ENCODE measurements at regions not wholly inside any gene's neighbourhood (a gene's known extent, or its start where the extent isn't known, plus 50 kb on each side); places are given as distances from the start of the nearest gene placed in this dataset.

- no peaks in the 10 kb centered on the region for H3K4me1 Mint-ChIP-seq (ENCODE audit: unreplicated experiment)
- no peaks in the 10 kb centered on the region for H3K36me3 Mint-ChIP-seq (ENCODE audit: low read depth, unreplicated experiment)
- no peak overlapping the region for H3K4me3 Mint-ChIP-seq (ENCODE audit: unreplicated experiment)
- H3K27ac Mint-ChIP-seq (ENCODE audit: unreplicated experiment): no peak overlapping the region
- H3K9me3 Mint-ChIP-seq (ENCODE audit: unreplicated experiment): no peaks in the 10 kb centered on the region
- H3K27me3 Mint-ChIP-seq (ENCODE audit: unreplicated experiment): peaks cover 2% of the 10 kb centered on the region
- TF ChIP-seq, protein P1, sequence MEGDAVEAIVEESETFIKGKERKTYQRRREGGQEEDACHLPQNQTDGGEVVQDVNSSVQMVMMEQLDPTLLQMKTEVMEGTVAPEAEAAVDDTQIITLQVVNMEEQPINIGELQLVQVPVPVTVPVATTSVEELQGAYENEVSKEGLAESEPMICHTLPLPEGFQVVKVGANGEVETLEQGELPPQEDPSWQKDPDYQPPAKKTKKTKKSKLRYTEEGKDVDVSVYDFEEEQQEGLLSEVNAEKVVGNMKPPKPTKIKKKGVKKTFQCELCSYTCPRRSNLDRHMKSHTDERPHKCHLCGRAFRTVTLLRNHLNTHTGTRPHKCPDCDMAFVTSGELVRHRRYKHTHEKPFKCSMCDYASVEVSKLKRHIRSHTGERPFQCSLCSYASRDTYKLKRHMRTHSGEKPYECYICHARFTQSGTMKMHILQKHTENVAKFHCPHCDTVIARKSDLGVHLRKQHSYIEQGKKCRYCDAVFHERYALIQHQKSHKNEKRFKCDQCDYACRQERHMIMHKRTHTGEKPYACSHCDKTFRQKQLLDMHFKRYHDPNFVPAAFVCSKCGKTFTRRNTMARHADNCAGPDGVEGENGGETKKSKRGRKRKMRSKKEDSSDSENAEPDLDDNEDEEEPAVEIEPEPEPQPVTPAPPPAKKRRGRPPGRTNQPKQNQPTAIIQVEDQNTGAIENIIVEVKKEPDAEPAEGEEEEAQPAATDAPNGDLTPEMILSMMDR (IDR thresholded peaks at IDR 0.05; ENCODE audit: unreplicated experiment): no peak
- no peak for DNase-seq (ENCODE audit: low spot score)
Observed at GRCh38 chr7:121810831-121811672, 61.9 kb upstream of the PTPRZ1 start.

- Mint-ChIP-seq H3K9me3 (ENCODE audit: unreplicated experiment) (no peaks in the 10 kb centered on the region), H3K4me3 (ENCODE audit: unreplicated experiment) (no peak overlapping the region), H3K4me1 (ENCODE audit: unreplicated experiment) (no peaks in the 10 kb centered on the region), H3K27me3 (ENCODE audit: unreplicated experiment) (peaks cover 2% of the 10 kb centered on the region), H3K36me3 (ENCODE audit: low read depth, unreplicated experiment) (no peaks in the 10 kb centered on the region), H3K27ac (ENCODE audit: unreplicated experiment) (no peak overlapping the region)
- TF ChIP-seq, protein P1 (IDR thresholded peaks at IDR 0.05; ENCODE audit: unreplicated experiment): no peak
- DNase-seq (ENCODE audit: low spot score): no peak
Observed at GRCh38 chr7:121807078-121807477, 65.9 kb upstream of the PTPRZ1 start.

GRCh38 chr7:121803039-121803438, 69.9 kb upstream of the PTPRZ1 start:
- no peak for DNase-seq (ENCODE audit: low spot score)
- peaks cover 2% of the 10 kb centered on the region for H3K27me3 Mint-ChIP-seq (ENCODE audit: unreplicated experiment)
- H3K4me3 Mint-ChIP-seq (ENCODE audit: unreplicated experiment): no peak overlapping the region
- TF ChIP-seq, protein P1 (IDR thresholded peaks at IDR 0.05; ENCODE audit: unreplicated experiment): no peak
- H3K4me1 Mint-ChIP-seq (ENCODE audit: unreplicated experiment): peaks cover 8% of the 10 kb centered on the region
- H3K36me3 Mint-ChIP-seq (ENCODE audit: low read depth, unreplicated experiment): no peaks in the 10 kb centered on the region
- H3K9me3 Mint-ChIP-seq (ENCODE audit: unreplicated experiment): no peaks in the 10 kb centered on the region
- no peak overlapping the region for H3K27ac Mint-ChIP-seq (ENCODE audit: unreplicated experiment)

GRCh38 chr7:121800916-121801675, 71.9 kb upstream of the PTPRZ1 start:
- no peaks in the 10 kb centered on the region for H3K27me3 Mint-ChIP-seq (ENCODE audit: unreplicated experiment)
- H3K36me3 Mint-ChIP-seq (ENCODE audit: low read depth, unreplicated experiment): no peaks in the 10 kb centered on the region
- DNase-seq (ENCODE audit: low spot score): no peak
- H3K4me1 Mint-ChIP-seq (ENCODE audit: unreplicated experiment): peaks cover 8% of the 10 kb centered on the region
- TF ChIP-seq, protein P1 (IDR thresholded peaks at IDR 0.05; ENCODE audit: unreplicated experiment): no peak
- no peak overlapping the region for H3K27ac Mint-ChIP-seq (ENCODE audit: unreplicated experiment)
- H3K9me3 Mint-ChIP-seq (ENCODE audit: unreplicated experiment): no peaks in the 10 kb centered on the region
- H3K4me3 Mint-ChIP-seq (ENCODE audit: unreplicated experiment): no peak overlapping the region

DNA sequence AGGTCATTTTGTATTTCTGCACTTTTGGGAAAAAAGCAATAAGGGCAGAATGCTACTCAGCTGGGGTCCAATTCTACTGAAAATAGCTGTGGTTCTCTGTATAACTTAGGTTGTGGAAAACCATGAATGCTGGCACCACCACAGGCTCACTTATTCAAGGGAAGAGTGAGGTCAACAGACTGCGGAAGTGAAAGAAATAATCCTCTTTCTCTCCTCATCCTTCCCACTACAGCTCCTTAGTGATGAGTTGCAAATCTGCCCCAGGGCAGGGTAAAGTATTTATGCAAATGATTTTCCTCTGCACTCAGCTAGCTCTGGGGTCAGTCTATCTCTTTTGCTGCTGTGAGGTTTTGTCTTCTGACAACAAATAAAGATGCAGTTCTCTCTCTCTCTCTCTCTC, 74.1 kb upstream of the PTPRZ1 start:
- no peak overlapping the region for H3K27ac Mint-ChIP-seq (ENCODE audit: unreplicated experiment)
- no peak overlapping the region for H3K4me3 Mint-ChIP-seq (ENCODE audit: unreplicated experiment)
- no peaks in the 10 kb centered on the region for H3K36me3 Mint-ChIP-seq (ENCODE audit: low read depth, unreplicated experiment)
- H3K9me3 Mint-ChIP-seq (ENCODE audit: unreplicated experiment): no peaks in the 10 kb centered on the region
- H3K4me1 Mint-ChIP-seq (ENCODE audit: unreplicated experiment): peaks cover 8% of the 10 kb centered on the region
- no peaks in the 10 kb centered on the region for H3K27me3 Mint-ChIP-seq (ENCODE audit: unreplicated experiment)
- TF ChIP-seq, protein P1 (IDR thresholded peaks at IDR 0.05; ENCODE audit: unreplicated experiment): no peak
- DNase-seq (ENCODE audit: low spot score): no peak

All from endothelial cell (in vitro differentiated cells).